Motor neuron (in vitro differentiated cells): ENCODE measurements at regions not wholly inside any gene's neighbourhood (a gene's known extent, or its start where the extent isn't known, plus 50 kb on each side); places are given as distances from the start of the nearest gene placed in this dataset.

Experiments
- ATAC-seq, 8 experiments: fragments of 200-7000 bp; cut with Tn5 transposase; replicated peaks in 6 of 8; 2 replicates each; pipeline ENCODE4 v1.8.0; 2021; ENCODE audit warnings: mild to moderate bottlenecking in 8 of 8, moderate library complexity in 8 of 8
- H3K27ac ChIP-seq, 2 donors: fragments of 250-450 bp; sonication (Bioruptor Pico); 2 replicates each; pipeline ENCODE4 v1.9.0; 2021; ENCODE audit warnings: antibody characterized with exemption in 2 of 2, mild to moderate bottlenecking in 2 of 2, moderate library complexity in 1 of 2
- H3K4me1 ChIP-seq, 2 donors: fragments of 250-450 bp; sonication (Bioruptor Pico); replicated peaks in 1 of 2; 2 replicates each; pipeline ENCODE4 v1.6.1; 2021; ENCODE audit warnings: antibody characterized with exemption in 2 of 2, mild to moderate bottlenecking in 2 of 2, moderate library complexity in 1 of 2
- H3K4me3 ChIP-seq, 5 donors: fragments of 250-450 bp; sonication (Bioruptor Pico); 2 replicates each; pipeline ENCODE4 v1.9.0; 2021; ENCODE audit warnings: antibody characterized with exemption in 5 of 5, mild to moderate bottlenecking in 5 of 5, moderate library complexity in 4 of 5
- WGBS, 10 experiments: fragments of 450-650 bp; shearing (Covaris generic); methylation state at CpG; one replicate each; pipeline ENCODE4 v1.0.0; 2022; 5-methylcytosine and 5-hydroxymethylcytosine counted together
- in situ Hi-C, 9 experiments: fragments of 400-800 bp; cut with MboI; loops; one replicate each; pipeline ENCODE4 v1.15.0; 2021; ENCODE audit warnings: low sequenced_read_pairs in 9 of 9, low pct_unique_long_range_greater_than_20kb in 2 of 9; ENCODE audit not compliant: unreplicated experiment in 9 of 9

GRCh38 chr11:28715726-28716125 is 607.5 kb downstream of the METTL15 start:
- WGBS, 10 experiments = 14 to 92% (median 48%) methylated on average over 1 to 4 of the region's 4 CpGs; no CpG with 5 or more reads in 2 of the 10 experiments
- ATAC-seq = no peak
- Histone ChIP-seq H3K4me3 (no peak overlapping the region), H3K27ac (no peak overlapping the region), H3K4me1 (no peaks in the 10 kb centered on the region)
- in situ Hi-C loops = no loop called here

DNA sequence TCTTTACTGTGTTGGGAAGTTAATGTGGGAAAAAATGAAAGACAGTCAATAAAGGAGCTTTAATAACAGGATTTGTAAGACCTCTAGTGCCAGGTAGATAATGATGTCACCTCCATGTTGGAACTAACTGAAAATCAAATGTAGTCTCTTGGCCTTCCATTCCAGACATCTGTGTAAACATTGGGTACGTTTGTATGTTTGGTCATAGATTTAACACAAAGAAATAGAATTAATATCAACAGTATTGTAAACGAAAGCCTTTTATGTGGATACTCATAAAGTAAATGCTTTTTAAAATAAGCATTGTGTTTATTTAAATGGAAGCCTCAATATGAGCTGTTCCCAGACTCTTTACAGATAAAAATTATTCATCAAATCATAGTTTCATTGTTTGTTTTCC is 605.7 kb downstream of the METTL15 start:
- Histone ChIP-seq H3K4me1 (no peaks in the 10 kb centered on the region), H3K4me3 (no peak overlapping the region), H3K27ac (no peak overlapping the region)
- no peak for ATAC-seq
- 14 to 100% (median 77%) methylated on average over 1 to 2 of the region's 2 CpGs; no CpG with 5 or more reads in 1 of the 10 experiments for WGBS, 10 experiments
- in situ Hi-C loops = no loop called here

- in situ Hi-C loops = no loop called here
- H3K4me1 ChIP-seq = no peaks in the 10 kb centered on the region
- H3K27ac ChIP-seq = no peak overlapping the region
- ATAC-seq = no peak
- WGBS, 10 experiments = 21 to 100% (median 78%) methylated on average over 1 to 2 of the region's 2 CpGs; no CpG with 5 or more reads in 4 of the 10 experiments
- no peak overlapping the region for H3K4me3 ChIP-seq
These were observed 599.9 kb downstream of the METTL15 start for GRCh38 chr11:28708075-28708474.

GRCh38 chr11:28704801-28705200 is 596.6 kb downstream of the METTL15 start:
- Histone ChIP-seq H3K4me1 (no peaks in the 10 kb centered on the region), H3K27ac (no peak overlapping the region), H3K4me3 (no peak overlapping the region)
- in situ Hi-C loops = no loop called here
- no peak for ATAC-seq

- no peak for ATAC-seq
- Histone ChIP-seq H3K27ac (no peak overlapping the region), H3K4me1 (no peaks in the 10 kb centered on the region), H3K4me3 (no peak overlapping the region)
- whole genome bisulfite sequencing, 10 experiments = 0 to 83% (median 78%) methylated on average over 1 to 4 of the region's 4 CpGs; no CpG with 5 or more reads in 1 of the 10 experiments
- in situ Hi-C loops = no loop called here
These were observed 595.2 kb downstream of the METTL15 start for GRCh38 chr11:28703371-28703770.

DNA sequence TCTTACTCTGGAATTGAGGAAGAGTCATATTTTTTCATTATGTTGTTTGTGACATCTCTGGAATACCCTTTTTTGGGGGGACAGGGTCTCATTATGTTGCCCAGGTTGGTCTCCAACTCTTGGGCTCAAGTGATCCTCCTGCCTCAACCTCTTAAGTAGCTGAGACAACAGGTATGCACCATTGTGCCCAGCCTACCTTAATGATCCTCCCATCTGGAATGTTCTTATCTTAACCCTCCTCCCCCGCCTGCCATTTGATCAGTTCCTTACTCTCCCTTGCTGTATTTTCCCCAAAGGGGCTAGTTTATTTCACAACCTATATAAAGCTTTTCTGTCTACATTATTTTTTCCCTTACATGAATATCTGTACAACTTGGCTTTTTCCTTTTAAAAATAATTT is 594.7 kb downstream of the METTL15 start:
- H3K4me3 ChIP-seq = no peak overlapping the region
- H3K27ac ChIP-seq = no peak overlapping the region
- in situ Hi-C loops = no loop called here
- no peak for ATAC-seq
- no peaks in the 10 kb centered on the region for H3K4me1 ChIP-seq
- 33 to 100% (median 86%) methylated on average over 1 of the region's 1 CpG; no CpG with 5 or more reads in 1 of the 10 experiments for WGBS, 10 experiments

DNA sequence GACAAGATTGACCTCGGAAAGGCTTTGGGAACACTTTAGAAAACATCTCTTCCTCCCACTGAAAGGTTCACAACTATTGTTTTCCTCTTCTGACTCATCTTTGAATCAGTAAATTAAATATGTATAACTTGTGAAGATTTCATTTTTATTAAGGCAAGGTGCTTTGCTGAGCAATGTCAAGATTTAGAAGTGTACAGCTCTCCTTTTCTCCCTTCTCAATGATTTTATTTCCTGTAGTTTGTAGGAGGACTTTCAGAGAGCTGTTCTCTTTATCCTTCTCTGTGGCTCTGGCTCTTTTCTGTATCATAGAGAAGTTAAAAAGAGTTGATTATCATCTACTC is 594.2 kb downstream of the METTL15 start:
- Histone ChIP-seq H3K4me1 (no peaks in the 10 kb centered on the region), H3K27ac (no peak overlapping the region), H3K4me3 (no peak overlapping the region)
- in situ Hi-C loops = no loop called here
- WGBS, 10 experiments = 82 to 100% (median 100%) methylated on average over 1 of the region's 1 CpG; no CpG with 5 or more reads in 6 of the 10 experiments
- ATAC-seq = no peak

- in situ Hi-C loops = no loop called here
- ATAC-seq = no peak
- 21 to 87% (median 68%) methylated on average over 2 to 5 of the region's 5 CpGs; no CpG with 5 or more reads in 2 of the 10 experiments for WGBS, 10 experiments
- Histone ChIP-seq H3K27ac (no peak overlapping the region), H3K4me1 (no peaks in the 10 kb centered on the region), H3K4me3 (no peak overlapping the region)
These were observed 593.7 kb downstream of the METTL15 start for GRCh38 chr11:28701760-28702449.

- Histone ChIP-seq H3K4me1 (no peaks in the 10 kb centered on the region), H3K27ac (no peak overlapping the region), H3K4me3 (no peak overlapping the region)
- ATAC-seq = no peak
- in situ Hi-C loops = loop anchor here in 4 of 9 experiments (10.0 to 25.0 kb wide), 2 partner anchors 987 to 995 kb away; partner anchors contain the start of gene BDNF (in 4 of the 4)
These were observed 591.5 kb downstream of the METTL15 start for GRCh38 chr11:28699701-28700100.

GRCh38 chr11:28697920-28698827 is 590.0 kb downstream of the METTL15 start:
- WGBS, 10 experiments = 21 to 77% (median 55%) methylated on average over 1 to 5 of the region's 5 CpGs
- Histone ChIP-seq H3K27ac (no peak overlapping the region), H3K4me3 (no peak overlapping the region), H3K4me1 (no peaks in the 10 kb centered on the region)
- in situ Hi-C loops = loop anchor here in 4 of 9 experiments (10.0 to 25.0 kb wide), 2 partner anchors 986 to 993 kb away; partner anchors contain the start of gene BDNF (in 4 of the 4)
- ATAC-seq = peak in 4 of 8 experiments; percentile 34 to 73 (median 62)

DNA sequence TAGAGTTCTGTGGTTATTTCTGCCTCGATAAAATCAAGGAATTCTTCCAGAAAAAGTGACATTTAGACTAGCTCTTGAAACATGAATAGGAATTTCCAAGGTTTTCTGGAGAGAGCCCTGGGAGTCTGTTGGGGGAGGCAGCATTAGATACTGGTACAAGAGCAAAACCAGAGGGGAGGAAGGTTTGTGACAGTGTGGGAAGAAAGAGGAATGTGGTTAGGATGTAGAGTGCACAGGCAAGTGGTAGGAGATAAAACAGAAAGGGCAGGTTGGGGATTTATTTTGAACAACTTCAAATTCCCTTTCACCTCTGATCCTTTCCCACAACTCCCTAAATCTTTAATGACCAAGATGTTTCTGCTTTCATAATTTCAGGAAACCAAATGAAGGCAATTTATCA is 588.4 kb downstream of the METTL15 start:
- no peak overlapping the region for H3K27ac ChIP-seq
- no peaks in the 10 kb centered on the region for H3K4me1 ChIP-seq
- in situ Hi-C loops = loop anchor here in 4 of 9 experiments (10.0 to 25.0 kb wide), 2 partner anchors 984 to 992 kb away; partner anchors contain the start of gene BDNF (in 4 of the 4)
- no peak for ATAC-seq
- no peak overlapping the region for H3K4me3 ChIP-seq
- WGBS, 10 experiments = 0 to 100% (median 76%) methylated on average over 1 of the region's 1 CpG; no CpG with 5 or more reads in 2 of the 10 experiments

GRCh38 chr11:28690746-28691145 is 582.6 kb downstream of the METTL15 start:
- in situ Hi-C loops = loop anchor here in 4 of 9 experiments (10.0 to 25.0 kb wide), 2 partner anchors 978 to 986 kb away; partner anchors contain the start of gene BDNF (in 4 of the 4)
- Histone ChIP-seq H3K4me1 (no peaks in the 10 kb centered on the region), H3K27ac (no peak overlapping the region), H3K4me3 (no peak overlapping the region)
- WGBS, 10 experiments = 28 to 100% (median 74%) methylated on average over 1 to 2 of the region's 2 CpGs
- no peak for ATAC-seq

- no peak for ATAC-seq
- Histone ChIP-seq H3K4me3 (no peak overlapping the region), H3K4me1 (no peaks in the 10 kb centered on the region), H3K27ac (no peak overlapping the region)
- in situ Hi-C loops = loop anchor here in 3 of 9 experiments (25.0 kb wide), 1 partner anchor 972 kb away; the partner anchor contains the start of gene BDNF (in 3 of the 3)
- WGBS, 10 experiments = 24 to 100% (median 86%) methylated on average over 1 to 4 of the region's 4 CpGs; no CpG with 5 or more reads in 2 of the 10 experiments
These were observed 575.9 kb downstream of the METTL15 start for GRCh38 chr11:28684011-28684586.
